ENCODE measurements at regions not wholly inside any gene's neighbourhood (a gene's known extent, or its start where the extent isn't known, plus 50 kb on each side); places are given as distances from the start of the nearest gene placed in this dataset.

GRCh38 chr17:6243186-6243585, 173.0 kb downstream of the WSCD1 start:
- TF ChIP-seq YY1 (IDR thresholded peaks at IDR 0.05; ENCODE audit: low read depth) = no peak
- TF ChIP-seq EP300 (IDR thresholded peaks at IDR 0.05; ENCODE audit: borderline replicate concordance) = no peak
- TF ChIP-seq, protein P1, sequence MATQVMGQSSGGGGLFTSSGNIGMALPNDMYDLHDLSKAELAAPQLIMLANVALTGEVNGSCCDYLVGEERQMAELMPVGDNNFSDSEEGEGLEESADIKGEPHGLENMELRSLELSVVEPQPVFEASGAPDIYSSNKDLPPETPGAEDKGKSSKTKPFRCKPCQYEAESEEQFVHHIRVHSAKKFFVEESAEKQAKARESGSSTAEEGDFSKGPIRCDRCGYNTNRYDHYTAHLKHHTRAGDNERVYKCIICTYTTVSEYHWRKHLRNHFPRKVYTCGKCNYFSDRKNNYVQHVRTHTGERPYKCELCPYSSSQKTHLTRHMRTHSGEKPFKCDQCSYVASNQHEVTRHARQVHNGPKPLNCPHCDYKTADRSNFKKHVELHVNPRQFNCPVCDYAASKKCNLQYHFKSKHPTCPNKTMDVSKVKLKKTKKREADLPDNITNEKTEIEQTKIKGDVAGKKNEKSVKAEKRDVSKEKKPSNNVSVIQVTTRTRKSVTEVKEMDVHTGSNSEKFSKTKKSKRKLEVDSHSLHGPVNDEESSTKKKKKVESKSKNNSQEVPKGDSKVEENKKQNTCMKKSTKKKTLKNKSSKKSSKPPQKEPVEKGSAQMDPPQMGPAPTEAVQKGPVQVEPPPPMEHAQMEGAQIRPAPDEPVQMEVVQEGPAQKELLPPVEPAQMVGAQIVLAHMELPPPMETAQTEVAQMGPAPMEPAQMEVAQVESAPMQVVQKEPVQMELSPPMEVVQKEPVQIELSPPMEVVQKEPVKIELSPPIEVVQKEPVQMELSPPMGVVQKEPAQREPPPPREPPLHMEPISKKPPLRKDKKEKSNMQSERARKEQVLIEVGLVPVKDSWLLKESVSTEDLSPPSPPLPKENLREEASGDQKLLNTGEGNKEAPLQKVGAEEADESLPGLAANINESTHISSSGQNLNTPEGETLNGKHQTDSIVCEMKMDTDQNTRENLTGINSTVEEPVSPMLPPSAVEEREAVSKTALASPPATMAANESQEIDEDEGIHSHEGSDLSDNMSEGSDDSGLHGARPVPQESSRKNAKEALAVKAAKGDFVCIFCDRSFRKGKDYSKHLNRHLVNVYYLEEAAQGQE (IDR thresholded peaks at IDR 0.05; ENCODE audit: low read depth) = no peak
- TF ChIP-seq TAF1 (IDR thresholded peaks at IDR 0.05; ENCODE audit: low read depth) = no peak
- no peak for TF ChIP-seq CREB1 (IDR thresholded peaks at IDR 0.05; ENCODE audit: low read depth)
- no peak for TF ChIP-seq TCF12 (IDR thresholded peaks at IDR 0.05; ENCODE audit: low read depth)
- TF ChIP-seq, protein P2, sequence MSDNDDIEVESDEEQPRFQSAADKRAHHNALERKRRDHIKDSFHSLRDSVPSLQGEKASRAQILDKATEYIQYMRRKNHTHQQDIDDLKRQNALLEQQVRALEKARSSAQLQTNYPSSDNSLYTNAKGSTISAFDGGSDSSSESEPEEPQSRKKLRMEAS (IDR thresholded peaks at IDR 0.05) = no peak
- TF ChIP-seq CEBPB (IDR thresholded peaks at IDR 0.05) = no peak
- TF ChIP-seq NFIC (IDR thresholded peaks at IDR 0.05) = no peak
- no peak for TF ChIP-seq ZBTB7A (IDR thresholded peaks at IDR 0.05; ENCODE audit: low read depth)
- TF ChIP-seq RAD21 (IDR thresholded peaks at IDR 0.05; ENCODE audit: low read depth) = no peak
- no peak for TF ChIP-seq EGR1 (IDR thresholded peaks at IDR 0.05)
- no peak for TF ChIP-seq USF1 (IDR thresholded peaks at IDR 0.05)
- TF ChIP-seq TEAD4 (IDR thresholded peaks at IDR 0.05) = no peak
